ENCODE measurements at regions not wholly inside any gene's neighbourhood (a gene's known extent, or its start where the extent isn't known, plus 50 kb on each side); places are given as distances from the start of the nearest gene placed in this dataset.

GRCh38 chr4:53809816-53810215 is 218.5 kb upstream of the LNX1 start:
- no peak for TF ChIP-seq USF2 (IDR thresholded peaks at IDR 0.05; ENCODE audit: low read depth, low read length)
- TF ChIP-seq USF2 (CRISPR knock-in tag; IDR thresholded peaks at IDR 0.05; ENCODE audit: borderline replicate concordance), result no peak
- no peak for TF ChIP-seq ZNF776 (CRISPR knock-in tag; IDR thresholded peaks at IDR 0.05)
- TF ChIP-seq ZNF296 (CRISPR knock-in tag; conservative IDR thresholded peaks at IDR 0.05), result no peak
- TF ChIP-seq JUND (CRISPR knock-in tag; IDR thresholded peaks at IDR 0.05), result no peak
- TF ChIP-seq TFAP4 (IDR thresholded peaks at IDR 0.05; ENCODE audit: borderline replicate concordance, low read depth), result no peak
- no peak for TF ChIP-seq E2F1 (CRISPR knock-in tag; IDR thresholded peaks at IDR 0.05)
- TF ChIP-seq NR2C2 (CRISPR knock-in tag; IDR thresholded peaks at IDR 0.05; ENCODE audit: borderline replicate concordance), result no peak
- no peak for TF ChIP-seq POLR2AphosphoS5 (IDR thresholded peaks at IDR 0.05; ENCODE audit: low read depth, low read length)
- TF ChIP-seq ZNF589 (CRISPR knock-in tag; conservative IDR thresholded peaks at IDR 0.05), result no peak
- TF ChIP-seq CHD2 (IDR thresholded peaks at IDR 0.05; ENCODE audit: low read depth, low read length), result no peak
- no peak for TF ChIP-seq CTCF (CRISPR knock-in tag; IDR thresholded peaks at IDR 0.05)
- no peak for TF ChIP-seq KDM2A (CRISPR knock-in tag; IDR thresholded peaks at IDR 0.05; ENCODE audit: borderline replicate concordance, low read depth)
